HG03575 (cell line): ENCODE measurements at regions not wholly inside any gene's neighbourhood (a gene's known extent, or its start where the extent isn't known, plus 50 kb on each side); places are given as distances from the start of the nearest gene placed in this dataset.

Source experiments
- ATAC-seq: cut with Tn5 transposase; IDR thresholded peaks from one replicate; pipeline ENCODE4 v1.9.1; 2021; ENCODE audit not compliant: unreplicated experiment, insufficient number of reproducible peaks, low FRiP score; ENCODE audit errors: extremely low read depth

GRCh38 chr3:102735311-102735710 lies 300.5 kb downstream of the ZPLD1 start:
- no peak for ATAC-seq

GRCh38 chr3:102736288-102736974 lies 301.6 kb downstream of the ZPLD1 start:
- ATAC-seq, result no peak

GRCh38 chr3:102736975-102737304 lies 302.1 kb downstream of the ZPLD1 start:
- ATAC-seq, result no peak

GRCh38 chr3:102737353-102737752 lies 302.5 kb downstream of the ZPLD1 start:
- no peak for ATAC-seq

- no peak for ATAC-seq
These were observed 306.3 kb downstream of the ZPLD1 start for GRCh38 chr3:102741105-102741504.

GRCh38 chr3:102741694-102742093 lies 306.9 kb downstream of the ZPLD1 start:
- no peak for ATAC-seq

GRCh38 chr3:102745881-102746280 lies 311.1 kb downstream of the ZPLD1 start:
- no peak for ATAC-seq

GRCh38 chr3:102747611-102748010 lies 312.8 kb downstream of the ZPLD1 start:
- ATAC-seq, result no peak

GRCh38 chr3:102748646-102749045 lies 313.8 kb downstream of the ZPLD1 start:
- no peak for ATAC-seq

GRCh38 chr3:102750322-102750721 lies 315.5 kb downstream of the ZPLD1 start:
- ATAC-seq, result no peak

- no peak for ATAC-seq
These were observed 319.1 kb downstream of the ZPLD1 start for GRCh38 chr3:102753901-102754300.

GRCh38 chr3:102756706-102757105 lies 321.9 kb downstream of the ZPLD1 start:
- no peak for ATAC-seq

GRCh38 chr3:102757950-102758349 lies 323.1 kb downstream of the ZPLD1 start:
- ATAC-seq, result no peak

GRCh38 chr3:102761766-102762165 lies 327.0 kb downstream of the ZPLD1 start:
- ATAC-seq, result no peak

GRCh38 chr3:102790747-102791325 lies 356.0 kb downstream of the ZPLD1 start:
- no peak for ATAC-seq

GRCh38 chr3:102791641-102792589 lies 357.1 kb downstream of the ZPLD1 start:
- ATAC-seq, result no peak

GRCh38 chr3:102796804-102797203 lies 362.0 kb downstream of the ZPLD1 start:
- ATAC-seq, result no peak

- no peak for ATAC-seq
These were observed 368.1 kb downstream of the ZPLD1 start for GRCh38 chr3:102802819-102803420.

GRCh38 chr3:102810937-102811336 lies 376.1 kb downstream of the ZPLD1 start:
- no peak for ATAC-seq

GRCh38 chr3:102826636-102827035 lies 391.8 kb downstream of the ZPLD1 start:
- ATAC-seq, result no peak
